Chondrocyte (in vitro differentiated cells): ENCODE measurements at regions not wholly inside any gene's neighbourhood (a gene's known extent, or its start where the extent isn't known, plus 50 kb on each side); places are given as distances from the start of the nearest gene placed in this dataset.

ENCODE experiments used
- DNase-seq: peaks from one replicate; pipeline ENCODE4 v3.0.0; 2021; ENCODE audit warnings: mixed read lengths, low spot score
- H3K27ac Mint-ChIP-seq: one replicate; pipeline ENCODE4 v1.8.0; 2021; ENCODE audit warnings: mild to moderate bottlenecking, moderate library complexity, mixed read lengths; ENCODE audit not compliant: unreplicated experiment
- H3K27me3 Mint-ChIP-seq: 2 replicates; pipeline ENCODE4 v1.8.0; 2021; ENCODE audit warnings: low read depth, mixed read lengths
- H3K36me3 Mint-ChIP-seq: 2 replicates; pipeline ENCODE4 v1.8.0; 2021; ENCODE audit warnings: low read depth, mixed read lengths
- H3K4me1 Mint-ChIP-seq: 2 replicates; pipeline ENCODE4 v1.8.0; 2021; ENCODE audit warnings: low read depth, mild to moderate bottlenecking, mixed read lengths
- H3K4me3 Mint-ChIP-seq: one replicate; pipeline ENCODE4 v1.8.0; 2021; ENCODE audit warnings: mild to moderate bottlenecking, moderate library complexity, mixed read lengths; ENCODE audit not compliant: unreplicated experiment
- H3K9me3 Mint-ChIP-seq: 2 replicates; pipeline ENCODE4 v1.8.0; 2021; ENCODE audit warnings: low read depth, mixed read lengths
- TF ChIP-seq, protein P1 (sequence below): fragments of 200-600 bp; sonication (generic); IDR thresholded peaks from 2 replicates; pipeline ENCODE4 v1.5.0; 2021; ENCODE audit warnings: antibody characterized with exemption, mild to moderate bottlenecking, moderate library complexity

DNA sequence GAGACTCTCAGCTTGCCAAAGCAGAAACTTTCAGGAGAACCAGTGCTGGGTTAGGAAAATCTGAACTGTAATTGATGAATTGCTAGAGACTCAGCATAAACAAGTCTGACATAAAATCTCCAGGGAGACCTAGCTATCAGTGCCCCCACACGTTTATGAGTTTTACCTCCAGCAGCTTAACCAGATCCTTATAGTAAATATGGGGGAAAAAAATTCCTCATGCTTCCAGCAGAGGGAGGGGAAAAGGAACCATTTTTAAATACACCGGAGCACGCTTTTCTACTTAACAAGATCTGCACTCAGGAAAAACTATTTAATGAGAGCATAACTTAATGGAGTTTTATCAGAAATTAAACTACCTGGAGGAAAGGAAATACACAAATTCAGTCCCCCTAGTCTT lies 1040.7 kb upstream of the INTU start:
- no peak overlapping the region for H3K4me3 Mint-ChIP-seq
- no peak overlapping the region for H3K27ac Mint-ChIP-seq
- no peak for DNase-seq

DNA sequence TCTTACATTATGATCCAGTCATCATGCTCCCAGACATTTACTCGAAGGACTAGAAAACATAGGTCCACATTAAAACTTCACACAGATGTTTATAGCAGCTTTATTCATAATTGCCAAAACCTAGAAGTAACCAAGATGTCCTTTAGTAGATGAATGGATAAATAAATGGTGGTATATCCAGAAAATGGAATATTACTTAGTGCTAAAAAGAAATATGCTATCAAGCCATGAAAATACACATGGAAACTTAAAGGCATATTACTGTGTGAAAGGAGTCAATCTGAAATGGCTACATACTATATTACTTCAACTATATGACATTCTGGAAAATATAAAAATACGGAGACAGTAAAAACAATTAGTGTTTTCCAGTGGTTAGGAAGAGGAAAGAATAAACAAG lies 1039.1 kb upstream of the INTU start:
- peaks cover 5% of the 10 kb centered on the region for H3K36me3 Mint-ChIP-seq
- H3K9me3 Mint-ChIP-seq = peaks cover 12% of the 10 kb centered on the region
- H3K27me3 Mint-ChIP-seq = no peaks in the 10 kb centered on the region
- H3K27ac Mint-ChIP-seq = no peak overlapping the region
- TF ChIP-seq, protein P1, sequence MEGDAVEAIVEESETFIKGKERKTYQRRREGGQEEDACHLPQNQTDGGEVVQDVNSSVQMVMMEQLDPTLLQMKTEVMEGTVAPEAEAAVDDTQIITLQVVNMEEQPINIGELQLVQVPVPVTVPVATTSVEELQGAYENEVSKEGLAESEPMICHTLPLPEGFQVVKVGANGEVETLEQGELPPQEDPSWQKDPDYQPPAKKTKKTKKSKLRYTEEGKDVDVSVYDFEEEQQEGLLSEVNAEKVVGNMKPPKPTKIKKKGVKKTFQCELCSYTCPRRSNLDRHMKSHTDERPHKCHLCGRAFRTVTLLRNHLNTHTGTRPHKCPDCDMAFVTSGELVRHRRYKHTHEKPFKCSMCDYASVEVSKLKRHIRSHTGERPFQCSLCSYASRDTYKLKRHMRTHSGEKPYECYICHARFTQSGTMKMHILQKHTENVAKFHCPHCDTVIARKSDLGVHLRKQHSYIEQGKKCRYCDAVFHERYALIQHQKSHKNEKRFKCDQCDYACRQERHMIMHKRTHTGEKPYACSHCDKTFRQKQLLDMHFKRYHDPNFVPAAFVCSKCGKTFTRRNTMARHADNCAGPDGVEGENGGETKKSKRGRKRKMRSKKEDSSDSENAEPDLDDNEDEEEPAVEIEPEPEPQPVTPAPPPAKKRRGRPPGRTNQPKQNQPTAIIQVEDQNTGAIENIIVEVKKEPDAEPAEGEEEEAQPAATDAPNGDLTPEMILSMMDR = no peak
- no peak overlapping the region for H3K4me3 Mint-ChIP-seq
- no peak for DNase-seq
- H3K4me1 Mint-ChIP-seq = peaks cover 12% of the 10 kb centered on the region

More for the DNA sequence above, 1040.7 kb upstream of the INTU start:
- Mint-ChIP-seq H3K9me3 (peaks cover 14% of the 10 kb centered on the region), H3K27me3 (no peaks in the 10 kb centered on the region), H3K4me1 (peaks cover 12% of the 10 kb centered on the region), H3K36me3 (peaks cover 5% of the 10 kb centered on the region)
- TF ChIP-seq, protein P1 = peak; percentile 75

DNA sequence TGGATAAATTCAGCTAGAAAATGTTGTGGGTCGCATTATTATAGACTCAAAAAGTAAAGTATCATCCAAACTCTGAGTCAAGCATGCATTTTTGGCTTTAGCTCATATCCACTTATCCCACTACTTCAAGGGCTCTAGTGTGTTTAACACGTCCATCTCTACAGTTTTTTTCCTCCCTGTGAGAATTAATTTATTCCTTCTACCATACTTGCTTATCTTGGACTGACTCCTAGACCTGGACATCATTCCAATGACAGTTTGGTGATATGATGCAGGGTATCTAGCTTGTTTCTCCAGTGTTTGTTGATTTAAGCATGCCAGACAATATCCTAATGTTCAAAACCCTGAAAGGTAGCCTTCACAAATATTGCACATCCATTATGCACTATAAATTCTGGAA lies 1037.1 kb upstream of the INTU start:
- Mint-ChIP-seq H3K4me1 (peaks cover 21% of the 10 kb centered on the region), H3K4me3 (no peak overlapping the region), H3K36me3 (no peaks in the 10 kb centered on the region), H3K9me3 (peaks cover 4% of the 10 kb centered on the region), H3K27ac (no peak overlapping the region), H3K27me3 (no peaks in the 10 kb centered on the region)
- DNase-seq = no peak
- TF ChIP-seq, protein P1 = no peak

DNA sequence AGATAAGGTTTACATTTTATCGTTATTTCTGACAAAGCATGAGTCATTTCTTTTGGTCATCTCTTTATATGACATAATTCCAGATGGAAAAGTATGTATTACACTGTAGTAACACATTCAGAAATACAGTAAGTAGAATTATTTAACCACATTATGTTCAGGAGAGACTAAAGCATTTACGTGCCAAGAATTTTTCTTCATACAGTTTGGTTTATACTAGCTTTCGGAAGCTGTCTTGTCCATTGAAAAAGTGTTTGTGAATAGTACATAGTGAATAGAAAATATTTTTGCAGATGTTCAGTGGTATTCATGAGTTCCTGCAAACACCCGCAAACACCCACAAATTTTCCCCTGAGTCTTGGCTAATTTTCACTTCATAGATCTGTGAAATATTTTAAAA lies 1033.0 kb upstream of the INTU start:
- Mint-ChIP-seq H3K27ac (no peak overlapping the region), H3K4me1 (peaks cover 9% of the 10 kb centered on the region), H3K27me3 (no peaks in the 10 kb centered on the region), H3K9me3 (no peaks in the 10 kb centered on the region), H3K36me3 (no peaks in the 10 kb centered on the region), H3K4me3 (no peak overlapping the region)
- TF ChIP-seq, protein P1 = no peak
- no peak for DNase-seq

DNA sequence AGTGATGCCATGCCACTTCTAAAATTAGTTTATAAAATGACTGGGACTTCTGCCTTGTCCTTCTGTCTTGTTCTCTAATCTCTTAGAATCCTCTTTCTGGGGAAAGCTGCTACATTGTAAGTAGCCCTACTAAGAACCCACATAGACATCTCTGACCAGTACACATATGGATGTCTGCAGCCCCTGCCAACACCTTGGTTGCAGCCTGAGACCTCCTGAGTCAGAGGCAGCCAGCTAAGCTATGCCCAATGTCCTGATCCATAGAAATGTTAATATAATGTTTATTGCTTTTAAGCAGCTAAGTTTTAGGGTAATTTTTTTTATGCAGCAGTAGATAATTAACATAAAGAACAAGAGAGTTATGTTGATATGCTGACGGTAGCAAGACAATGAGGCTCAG lies 1029.5 kb upstream of the INTU start:
- no peaks in the 10 kb centered on the region for H3K9me3 Mint-ChIP-seq
- H3K36me3 Mint-ChIP-seq = no peaks in the 10 kb centered on the region
- H3K27me3 Mint-ChIP-seq = no peaks in the 10 kb centered on the region
- H3K4me3 Mint-ChIP-seq = no peak overlapping the region
- TF ChIP-seq, protein P1 = no peak
- no peak for DNase-seq
- H3K4me1 Mint-ChIP-seq = peaks cover 9% of the 10 kb centered on the region
- H3K27ac Mint-ChIP-seq = no peak overlapping the region
